Suprapubic skin (tissue), 4 donors: ENCODE measurements at regions not wholly inside any gene's neighbourhood (a gene's known extent, or its start where the extent isn't known, plus 50 kb on each side); places are given as distances from the start of the nearest gene placed in this dataset.

Experiments used
- CTCF ChIP-seq, 2 donors: fragments of 200-600 bp in 1 of 2; fragments of 450-650 bp in 1 of 2; sonication (generic) in 1 of 2; IDR thresholded peaks; one replicate each; pipeline ENCODE4 v1.5.1; 2016 to 2019; ENCODE audit warnings: antibody characterized with exemption in 2 of 2, mild to moderate bottlenecking in 1 of 2, moderate library complexity in 1 of 2
- EP300 ChIP-seq: sonication (generic); formaldehyde crosslinking; IDR thresholded peaks from one replicate; pipeline ENCODE4 v1.6.1; 2017; ENCODE audit warnings: antibody characterized with exemption
- POLR2A ChIP-seq, 2 donors: fragments of 450-650 bp; IDR thresholded peaks; one replicate each; pipeline ENCODE4 v1.6.1; 2017; ENCODE audit warnings: antibody characterized with exemption in 2 of 2, mild to moderate bottlenecking in 2 of 2, moderate library complexity in 2 of 2
- POLR2AphosphoS5 ChIP-seq, 3 donors: sonication (generic); formaldehyde crosslinking; IDR thresholded peaks; one replicate each; pipeline ENCODE4 v1.6.1; 2017; ENCODE audit warnings: antibody characterized with exemption in 3 of 3

- no peak for TF ChIP-seq POLR2A (IDR thresholded peaks at IDR 0.05)
- TF ChIP-seq POLR2AphosphoS5 (IDR thresholded peaks at IDR 0.05), result no peak
- TF ChIP-seq CTCF (IDR thresholded peaks at IDR 0.05), result no peak
- TF ChIP-seq EP300, result no peak
These were observed 218.5 kb upstream of the TMEM196 start for GRCh38 chr7:19991936-19992335.
